HEK293 (cell line): ENCODE measurements at regions not wholly inside any gene's neighbourhood (a gene's known extent, or its start where the extent isn't known, plus 50 kb on each side); places are given as distances from the start of the nearest gene placed in this dataset.

Source experiments
- CTCF ChIA-PET: fragments of 350-600 bp; formaldehyde crosslinking; extraction: SDS; loops from one replicate; lab custom pipeline; 2021; ENCODE audit warnings: antibody characterized with exemption; lab: Yijun Ruan, JAX
- POLR2A ChIA-PET: fragments of 300-600 bp; formaldehyde crosslinking; extraction: SDS; loops from one replicate; lab custom pipeline; 2020; ENCODE audit warnings: antibody characterized with exemption, inconsistent platforms; lab: Yijun Ruan, JAX
- H3K27ac ChIP-seq: fragments of 200-500 bp; sonication (Bioruptor generic); 2 replicates; pipeline ENCODE4 v1.5.1; 2014; ENCODE audit warnings: low read depth, low read length, control low read depth, inconsistent platforms; ENCODE audit errors: extremely low read depth
- H3K36me3 ChIP-seq, 2 experiments: fragments of 200-500 bp in 1 of 2; sonication (Bioruptor generic) in 1 of 2; 1 replicate in 1 of 2; 2 replicates in 1 of 2; pipeline ENCODE4 v1.5.1; 2014 to 2017; ENCODE audit warnings: inconsistent platforms in 2 of 2, low read length in 2 of 2; ENCODE audit not compliant: control insufficient read depth in 2 of 2, insufficient read depth in 1 of 2
- H3K4me1 ChIP-seq: fragments of 200-500 bp; sonication (Bioruptor generic); 2 replicates; pipeline ENCODE4 v1.5.1; 2014; ENCODE audit warnings: mild to moderate bottlenecking, low read length, inconsistent platforms; ENCODE audit not compliant: control insufficient read depth, insufficient read depth
- H3K4me3 ChIP-seq: 2 replicates; pipeline ENCODE4 v1.5.1; 2011; ENCODE audit warnings: low read depth, mild to moderate bottlenecking, control low read depth, low read length, moderate library complexity
- H3K9me3 ChIP-seq: fragments of 200-500 bp; sonication (Bioruptor generic); 2 replicates; pipeline ENCODE4 v1.5.1; 2014; ENCODE audit warnings: low read depth, low read length, inconsistent platforms; ENCODE audit not compliant: control insufficient read depth, insufficient read depth
- AEBP2 ChIP-seq: fragments of 450-650 bp; formaldehyde crosslinking; IDR thresholded peaks from 2 replicates; pipeline ENCODE4 v1.5.1; 2016; ENCODE audit warnings: missing biosample characterization, missing genetic modification characterization, borderline replicate concordance
- CTCF ChIP-seq: fragments of 450-650 bp; formaldehyde crosslinking; IDR thresholded peaks from 2 replicates; pipeline ENCODE4 v1.5.1; 2016; ENCODE audit warnings: missing biosample characterization, missing genetic modification characterization
- GFI1B ChIP-seq: fragments of 450-650 bp; formaldehyde crosslinking; IDR thresholded peaks from 2 replicates; pipeline ENCODE4 v1.5.1; 2016; ENCODE audit warnings: missing biosample characterization, missing genetic modification characterization
- HOXD13 ChIP-seq: sonication (generic); formaldehyde crosslinking; IDR thresholded peaks from 2 replicates; pipeline ENCODE4 v1.8.0; 2022; ENCODE audit warnings: missing genetic modification reagents, borderline replicate concordance
- IKZF3 ChIP-seq: fragments of 450-650 bp; IDR thresholded peaks from 2 replicates; pipeline ENCODE4 v1.5.0; 2018; ENCODE audit warnings: missing biosample characterization, mild to moderate bottlenecking, missing genetic modification characterization, moderate library complexity
- INSM2 ChIP-seq: fragments of 450-650 bp; formaldehyde crosslinking; IDR thresholded peaks from 2 replicates; pipeline ENCODE4 v1.5.1; 2016; ENCODE audit warnings: missing biosample characterization, missing genetic modification characterization
- PRDM1 ChIP-seq: fragments of 450-650 bp; formaldehyde crosslinking; IDR thresholded peaks from 2 replicates; pipeline ENCODE4; 2016; ENCODE audit warnings: missing biosample characterization, missing genetic modification characterization
- REST ChIP-seq: fragments of 450-650 bp; formaldehyde crosslinking; IDR thresholded peaks from 2 replicates; pipeline ENCODE4 v1.5.1; 2016; ENCODE audit warnings: missing biosample characterization, missing genetic modification characterization
- SP2 ChIP-seq: fragments of 450-650 bp; formaldehyde crosslinking; IDR thresholded peaks from 2 replicates; pipeline ENCODE4 v1.5.1; 2016; ENCODE audit warnings: missing biosample characterization, missing genetic modification characterization
- SP7 ChIP-seq: fragments of 450-650 bp; formaldehyde crosslinking; IDR thresholded peaks from 2 replicates; pipeline ENCODE4 v1.5.1; 2016; ENCODE audit warnings: missing biosample characterization, missing genetic modification characterization
- ZBTB1 ChIP-seq: fragments of 450-650 bp; formaldehyde crosslinking; IDR thresholded peaks from 2 replicates; pipeline ENCODE4 v1.5.1; 2016; ENCODE audit warnings: missing biosample characterization, missing genetic modification characterization
- ZBTB17 ChIP-seq: fragments of 450-650 bp; formaldehyde crosslinking; IDR thresholded peaks from 2 replicates; pipeline ENCODE4 v1.5.1; 2016; ENCODE audit warnings: missing biosample characterization, missing genetic modification characterization
- ZBTB48 ChIP-seq: fragments of 450-650 bp; formaldehyde crosslinking; IDR thresholded peaks from 2 replicates; pipeline ENCODE4 v1.5.1; 2016; ENCODE audit warnings: missing biosample characterization, missing genetic modification characterization
- ZNF140 ChIP-seq: fragments of 450-650 bp; formaldehyde crosslinking; IDR thresholded peaks from 2 replicates; pipeline ENCODE4 v1.5.1; 2016; ENCODE audit warnings: missing biosample characterization, missing genetic modification characterization
- ZNF184 ChIP-seq: fragments of 450-650 bp; IDR thresholded peaks from 2 replicates; pipeline ENCODE4 v1.5.1; 2018; ENCODE audit warnings: missing biosample characterization, mild to moderate bottlenecking, missing genetic modification characterization
- ZNF221 ChIP-seq: fragments of 450-650 bp; formaldehyde crosslinking; IDR thresholded peaks from 2 replicates; pipeline ENCODE4 v1.5.1; 2017; ENCODE audit warnings: missing biosample characterization, missing genetic modification characterization, borderline replicate concordance
- ZNF223 ChIP-seq: fragments of 450-650 bp; formaldehyde crosslinking; IDR thresholded peaks from 2 replicates; pipeline ENCODE4 v1.5.1; 2016; ENCODE audit warnings: missing biosample characterization, missing genetic modification characterization
- ZNF24 ChIP-seq: fragments of 450-650 bp; formaldehyde crosslinking; IDR thresholded peaks from 2 replicates; pipeline ENCODE4 v1.5.1; 2016; ENCODE audit warnings: missing biosample characterization, missing genetic modification characterization
- ZNF362 ChIP-seq: fragments of 450-650 bp; formaldehyde crosslinking; IDR thresholded peaks from 2 replicates; pipeline ENCODE4 v1.5.1; 2016; ENCODE audit warnings: missing biosample characterization, missing genetic modification characterization
- ZNF366 ChIP-seq: fragments of 450-650 bp; formaldehyde crosslinking; conservative IDR thresholded peaks from 2 replicates; pipeline ENCODE4 v1.5.1; 2016; ENCODE audit warnings: missing biosample characterization, missing genetic modification characterization
- ZNF548 ChIP-seq: fragments of 450-650 bp; formaldehyde crosslinking; IDR thresholded peaks from 2 replicates; pipeline ENCODE4 v1.5.1; 2016; ENCODE audit warnings: missing biosample characterization, missing genetic modification characterization
- ZNF596 ChIP-seq: fragments of 450-650 bp; IDR thresholded peaks from 2 replicates; pipeline ENCODE4 v1.5.0; 2018; ENCODE audit warnings: missing biosample characterization, mild to moderate bottlenecking, missing genetic modification characterization, moderate library complexity
- ZNF654 ChIP-seq: fragments of 450-650 bp; formaldehyde crosslinking; IDR thresholded peaks from 2 replicates; pipeline ENCODE4 v1.5.1; 2016; ENCODE audit warnings: low read depth, missing biosample characterization, missing genetic modification characterization
- ZNF791 ChIP-seq: fragments of 450-650 bp; formaldehyde crosslinking; IDR thresholded peaks from 2 replicates; pipeline ENCODE4 v1.5.1; 2016; ENCODE audit warnings: missing biosample characterization, missing genetic modification characterization

- ChIA-PET POLR2A (no interaction called here), CTCF (interaction anchor here (0.6 to 0.9 kb wide), 5 partner anchors 10 to 1248 kb away, joined by 3 to 4 read pairs (median 3); no protein-coding TSS in a partner anchor)
- no peak overlapping the region for H3K27ac ChIP-seq
- H3K4me1 ChIP-seq = peaks cover 7% of the 10 kb centered on the region
- no peak overlapping the region for H3K4me3 ChIP-seq
- no peaks in the 10 kb centered on the region for H3K9me3 ChIP-seq
- H3K36me3 ChIP-seq = no peaks in the 10 kb centered on the region
- TF ChIP-seq CTCF (tag by site-specific recombination) (peak; percentile 7; the same call in 1 of the 2 replicates), ZNF366 (tag by site-specific recombination) (0 out of 2 replicates have a peak, but pooled peaks have one; percentile 10), ZNF654 (peak; percentile 80), ZBTB17 (tag by site-specific recombination) (no peak), SP7 (tag by site-specific recombination) (0 out of 2 replicates have a peak, but pooled peaks have one; percentile 17), ZNF221 (no peak), HOXD13 (no peak), ZNF24 (tag by site-specific recombination) (peak; percentile 61; the same call in 1 of the 2 replicates), PRDM1 (tag by site-specific recombination) (peak; percentile 75), ZBTB1 (tag by site-specific recombination) (no peak), ZBTB48 (no peak), GFI1B (tag by site-specific recombination) (no peak), ZNF362 (peak; percentile 87)
- TF ChIP-seq, all 188 proteins: peak for 7
These were observed 85.5 kb upstream of the PRKG1 start for GRCh38 chr10:50988792-50989191.

- H3K4me1 ChIP-seq = peaks cover 7% of the 10 kb centered on the region
- ChIA-PET CTCF (interaction anchor here (0.6 kb wide), 2 partner anchors 10 to 42 kb away, joined by 3 to 4 read pairs; no protein-coding TSS in a partner anchor), POLR2A (interaction anchor here (1.0 kb wide), 1 partner anchor 9 kb away, joined by 3 read pairs; no protein-coding TSS in a partner anchor)
- H3K27ac ChIP-seq = peak overlapping the region; percentile 89
- H3K36me3 ChIP-seq = no peaks in the 10 kb centered on the region
- peak overlapping the region; percentile 69 for H3K4me3 ChIP-seq
- H3K9me3 ChIP-seq = no peaks in the 10 kb centered on the region
- TF ChIP-seq ZNF791 (tag by site-specific recombination) (no peak), INSM2 (tag by site-specific recombination) (0 out of 2 replicates have a peak, but pooled peaks have one; percentile 16), ZBTB17 (tag by site-specific recombination) (peak; percentile 94), ZNF221 (no peak), AEBP2 (no peak), IKZF3 (tag by site-specific recombination) (peak; percentile 53; the same call in 1 of the 2 replicates), REST (tag by site-specific recombination) (peak; percentile 11; the same call in 1 of the 2 replicates), ZNF184 (tag by site-specific recombination) (0 out of 2 replicates have a peak, but pooled peaks have one; percentile 13), ZNF223 (tag by site-specific recombination) (no peak), ZNF140 (no peak), ZNF596 (tag by site-specific recombination) (peak; percentile 32; the same call in 1 of the 2 replicates), ZNF548 (no peak), GFI1B (tag by site-specific recombination) (no peak), SP2 (peak; percentile 45)
These were observed 83.5 kb upstream of the PRKG1 start for GRCh38 chr10:50990568-50991455.
